Endothelial cell of umbilical vein (primary cell): ENCODE measurements at regions not wholly inside any gene's neighbourhood (a gene's known extent, or its start where the extent isn't known, plus 50 kb on each side); places are given as distances from the start of the nearest gene placed in this dataset.
A peak's percentile ranks its signal among the peaks of the same experiment; 100 is the strongest.

Source experiments
- BruUV-seq: library from RNA; stranded (reverse); fragments of 400-500 nt; replicated peaks from 2 replicates; lab custom pipeline; 2021; lab: Mats Ljungman, UMichigan
- CTCF ChIA-PET: fragments of 300-600, 350-600 bp; sonication (Branson Sonifier 250); formaldehyde crosslinking; loops from one replicate; lab custom pipeline; 2021; ENCODE audit warnings: antibody characterized with exemption, inconsistent platforms; lab: Charles Lee
- POLR2A ChIA-PET: fragments of 300-600, 350-600 bp; sonication (Branson Sonifier 250); formaldehyde crosslinking; loops from one replicate; lab custom pipeline; 2021; ENCODE audit warnings: antibody characterized with exemption, inconsistent platforms; lab: Charles Lee
- DNase-seq: peaks from one replicate; pipeline ENCODE4 v3.0.0-alpha.2; 2011; ENCODE audit warnings: low read depth, low spot score
- FAIRE-seq: peaks from 2 replicates; lab custom pipeline; 2011; peaks lifted over from hg19 to GRCh38; lab: Jason Lieb, UNC
- H2AFZ ChIP-seq: 2 replicates; pipeline ENCODE4 v1.6.0; 2012; ENCODE audit warnings: low read depth, low read length, control low read depth, inconsistent platforms
- H3K27ac ChIP-seq: 2 replicates; pipeline ENCODE4 v1.5.1; 2011; ENCODE audit warnings: low read depth, mild to moderate bottlenecking, control low read depth, low read length, moderate library complexity; ENCODE audit not compliant: insufficient read depth
- H3K27me3 ChIP-seq, 2 experiments: 2 replicates each; pipeline versions ENCODE4 v1.6.0 to v1.6.1; 2011; ENCODE audit warnings: low read length in 2 of 2, mixed read lengths in 1 of 2; ENCODE audit not compliant: control insufficient read depth in 2 of 2, insufficient read depth in 2 of 2
- H3K36me3 ChIP-seq, 2 experiments: 2 replicates in 1 of 2; 3 replicates in 1 of 2; pipeline ENCODE4 v1.5.1; 2011; ENCODE audit warnings: low read length in 2 of 2, mild to moderate bottlenecking in 1 of 2, moderate library complexity in 1 of 2; ENCODE audit not compliant: control insufficient read depth in 2 of 2, insufficient read depth in 2 of 2; ENCODE audit errors: extremely low read depth in 1 of 2
- H3K4me1 ChIP-seq: 3 replicates; pipeline ENCODE4 v1.5.1; 2011; ENCODE audit warnings: mild to moderate bottlenecking, low read length; ENCODE audit not compliant: control insufficient read depth, insufficient read depth; ENCODE audit errors: extremely low read depth
- H3K4me2 ChIP-seq: 2 replicates; pipeline ENCODE4 v1.6.1; 2011; ENCODE audit warnings: low read length, control low read depth, mixed read lengths; ENCODE audit not compliant: insufficient read depth
- H3K4me3 ChIP-seq, 3 experiments: fragments of 200-600 bp in 1 of 3; sonication (generic), shearing (Covaris generic) in 1 of 3; replicated peaks in 1 of 3; 2 replicates each; pipeline ENCODE4 v1.5.1; 2011 to 2016; ENCODE audit warnings: control low read depth in 3 of 3, low read length in 3 of 3, mild to moderate bottlenecking in 2 of 3, inconsistent platforms in 1 of 3, low read depth in 1 of 3, moderate library complexity in 1 of 3; ENCODE audit not compliant: insufficient read depth in 1 of 3
- H3K79me2 ChIP-seq: 2 replicates; pipeline ENCODE4 v1.6.0; 2012; ENCODE audit warnings: low read length, inconsistent platforms; ENCODE audit not compliant: control insufficient read depth, insufficient read depth
- H3K9ac ChIP-seq: replicated peaks from 2 replicates; pipeline ENCODE3; 2011; ENCODE audit warnings: low read length, control low read depth; ENCODE audit not compliant: insufficient read depth; ENCODE audit errors: extremely low read depth
- H3K9me1 ChIP-seq: replicated peaks from 3 replicates; pipeline ENCODE4 v1.6.0; 2011; ENCODE audit warnings: mild to moderate bottlenecking, low read length; ENCODE audit not compliant: control insufficient read depth, insufficient read depth; ENCODE audit errors: extremely low read depth
- H3K9me3 ChIP-seq: replicated peaks from 2 replicates; pipeline ENCODE4 v1.5.1; 2012; ENCODE audit warnings: low read length, inconsistent platforms; ENCODE audit not compliant: control insufficient read depth, insufficient read depth
- H4K20me1 ChIP-seq: replicated peaks from 2 replicates; pipeline ENCODE3; 2011; ENCODE audit warnings: mild to moderate bottlenecking, low read length; ENCODE audit not compliant: control insufficient read depth, insufficient read depth; ENCODE audit errors: extremely low read depth
- EZH2 ChIP-seq: IDR thresholded peaks from 2 replicates; pipeline ENCODE4 v1.6.1; 2012; ENCODE audit warnings: borderline replicate concordance, low read depth, mild to moderate bottlenecking, moderate library complexity, low read length, inconsistent platforms; ENCODE audit not compliant: severe bottlenecking
- FOS ChIP-seq: IDR thresholded peaks from 2 replicates; pipeline ENCODE4 v1.6.1; 2011; ENCODE audit warnings: mild to moderate bottlenecking, low read length, moderate library complexity, borderline replicate concordance; ENCODE audit not compliant: insufficient read depth
- GATA2 ChIP-seq: IDR thresholded peaks from 2 replicates; pipeline ENCODE4 v1.7.0; 2011; ENCODE audit warnings: low read depth, mild to moderate bottlenecking, moderate library complexity, mixed read lengths, low read length; ENCODE audit not compliant: insufficient read length, insufficient read depth
- JUN ChIP-seq: IDR thresholded peaks from 2 replicates; pipeline ENCODE4 v1.6.1; 2011; ENCODE audit warnings: borderline replicate concordance, low read depth; ENCODE audit not compliant: insufficient read length, insufficient read depth
- MYC ChIP-seq: IDR thresholded peaks from one replicate; pipeline ENCODE4 v1.6.1; 2011; ENCODE audit warnings: mild to moderate bottlenecking, low read depth, low read length
- POLR2A ChIP-seq: IDR thresholded peaks from 2 replicates; pipeline ENCODE4 v1.6.1; 2012; ENCODE audit warnings: low read depth, mild to moderate bottlenecking, control low read depth, low read length
- POLR2AphosphoS5 ChIP-seq: IDR thresholded peaks from 2 replicates; pipeline ENCODE4 v1.6.1; 2012; ENCODE audit warnings: low read depth, mild to moderate bottlenecking, control low read depth, low read length, moderate library complexity; ENCODE audit not compliant: insufficient read depth
- dilution Hi-C: fragments of 300-500 bp; cut with MboI; formaldehyde crosslinking; loops from one replicate; pipeline ENCODE4 v1.15.0; 2019; ENCODE audit warnings: low sequenced_read_pairs; ENCODE audit not compliant: extremely low pct_ligation_motif_present
- intact Hi-C: fragments of 100-400 bp; cut with micrococcal nuclease; formaldehyde crosslinking; loops from one replicate; pipeline ENCODE4 v1.10.0; 2022
- TF ChIP-seq, protein P1 (sequence below), 2 donors: IDR thresholded peaks; 1 replicate in 1 of 2; 2 replicates in 1 of 2; pipeline ENCODE4 v1.5.1; 2011; ENCODE audit warnings: low read length in 2 of 2, mild to moderate bottlenecking in 2 of 2, moderate library complexity in 2 of 2, control low read depth in 1 of 2, inconsistent platforms in 1 of 2, low read depth in 1 of 2; ENCODE audit not compliant: insufficient read depth in 1 of 2; ENCODE audit errors: extremely low read depth in 1 of 2
- TF ChIP-seq, protein P2 (sequence below): IDR thresholded peaks from 2 replicates; pipeline ENCODE4 v1.6.1; 2011; ENCODE audit not compliant: insufficient read depth, insufficient read length

DNA sequence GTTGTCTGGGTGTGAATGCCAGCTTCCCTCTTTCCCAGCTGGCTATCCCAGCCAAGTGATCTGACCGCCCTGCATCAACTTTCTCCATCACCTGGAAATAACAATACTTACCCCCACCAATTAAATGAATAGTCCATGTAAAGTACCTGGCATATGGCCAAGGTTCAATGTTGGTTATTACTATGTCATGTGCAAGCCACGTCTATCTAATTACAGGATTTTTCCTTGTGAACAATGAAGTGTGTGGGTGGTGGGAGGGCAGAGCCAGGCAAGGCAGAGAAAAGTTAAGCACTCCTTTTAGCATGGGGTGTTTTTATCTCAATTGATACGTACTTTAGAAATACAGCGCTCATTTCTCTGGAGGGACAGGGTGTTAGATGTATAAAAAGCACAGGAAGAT is 121.1 kb downstream of the NHLRC3 start:
- DNase-seq = peak; percentile 26
- no peaks in the 10 kb centered on the region for H3K4me1 ChIP-seq
- no peaks in the 10 kb centered on the region for H3K79me2 ChIP-seq
- H3K4me2 ChIP-seq = no peak overlapping the region
- dilution Hi-C loops = no loop called here
- no peaks in the 10 kb centered on the region for H3K9me1 ChIP-seq
- no peaks in the 10 kb centered on the region for H4K20me1 ChIP-seq
- intact Hi-C loops = no loop called here
- H3K36me3 ChIP-seq = no peaks in the 10 kb centered on the region
- peaks cover 5 to 11% of the 10 kb centered on the region in 2 experiments for H3K27me3 ChIP-seq
- CTCF ChIA-PET = no interaction called here
- FAIRE-seq = no peak
- no peak overlapping the region for H3K9ac ChIP-seq
- no peaks in the 10 kb centered on the region for H3K9me3 ChIP-seq
- POLR2A ChIA-PET = no interaction called here
- H3K27ac ChIP-seq = no peak overlapping the region
- H3K4me3 ChIP-seq = no peak overlapping the region
- BruUV-seq = no TSS peak
- no peak overlapping the region for H2AFZ ChIP-seq
- TF ChIP-seq, protein P1, sequence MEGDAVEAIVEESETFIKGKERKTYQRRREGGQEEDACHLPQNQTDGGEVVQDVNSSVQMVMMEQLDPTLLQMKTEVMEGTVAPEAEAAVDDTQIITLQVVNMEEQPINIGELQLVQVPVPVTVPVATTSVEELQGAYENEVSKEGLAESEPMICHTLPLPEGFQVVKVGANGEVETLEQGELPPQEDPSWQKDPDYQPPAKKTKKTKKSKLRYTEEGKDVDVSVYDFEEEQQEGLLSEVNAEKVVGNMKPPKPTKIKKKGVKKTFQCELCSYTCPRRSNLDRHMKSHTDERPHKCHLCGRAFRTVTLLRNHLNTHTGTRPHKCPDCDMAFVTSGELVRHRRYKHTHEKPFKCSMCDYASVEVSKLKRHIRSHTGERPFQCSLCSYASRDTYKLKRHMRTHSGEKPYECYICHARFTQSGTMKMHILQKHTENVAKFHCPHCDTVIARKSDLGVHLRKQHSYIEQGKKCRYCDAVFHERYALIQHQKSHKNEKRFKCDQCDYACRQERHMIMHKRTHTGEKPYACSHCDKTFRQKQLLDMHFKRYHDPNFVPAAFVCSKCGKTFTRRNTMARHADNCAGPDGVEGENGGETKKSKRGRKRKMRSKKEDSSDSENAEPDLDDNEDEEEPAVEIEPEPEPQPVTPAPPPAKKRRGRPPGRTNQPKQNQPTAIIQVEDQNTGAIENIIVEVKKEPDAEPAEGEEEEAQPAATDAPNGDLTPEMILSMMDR (IDR thresholded peaks at IDR 0.05; ENCODE audit: extremely low read depth in 1 of 2, insufficient read depth in 1 of 2, low read depth in 1 of 2, low read length in 2 of 2) = no peak
- TF ChIP-seq POLR2A (no peak), MYC (no peak), POLR2AphosphoS5 (no peak), EZH2 (no peak), JUN (no peak), FOS (no peak), GATA2 (no peak)
- TF ChIP-seq, protein P2, sequence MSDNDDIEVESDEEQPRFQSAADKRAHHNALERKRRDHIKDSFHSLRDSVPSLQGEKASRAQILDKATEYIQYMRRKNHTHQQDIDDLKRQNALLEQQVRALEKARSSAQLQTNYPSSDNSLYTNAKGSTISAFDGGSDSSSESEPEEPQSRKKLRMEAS = no peak
